ENCODE measurements at regions not wholly inside any gene's neighbourhood (a gene's known extent, or its start where the extent isn't known, plus 50 kb on each side); places are given as distances from the start of the nearest gene placed in this dataset.

GRCh38 chrX:140447150-140447549 is 57.7 kb downstream of the SOX3 start:
- H3K4me3 Mint-ChIP-seq: no peak overlapping the region

GRCh38 chrX:140440876-140441275 is 64.0 kb downstream of the SOX3 start:
- Mint-ChIP-seq H3K27ac (peak overlapping the region; percentile 45; the same call in 1 of the 2 replicates), H3K4me3 (no peak overlapping the region), H3K9me3 (no peaks in the 10 kb centered on the region), H3K36me3 (no peaks in the 10 kb centered on the region), H3K4me1 (peaks cover 26% of the 10 kb centered on the region), H3K27me3 (ENCODE audit: low read depth) (peaks cover 24% of the 10 kb centered on the region)
- POLR2A ChIA-PET: interaction anchor here (1.0 kb wide), 1 partner anchor 65 kb away, joined by 3 read pairs; the partner anchor contains the start of gene SOX3
- CTCF ChIA-PET: no interaction called here
- DNase-seq (ENCODE audit: low spot score) (peak; percentile 18), ATAC-seq (peak; percentile 22; the same call in 1 of the 2 replicates)
- TF ChIP-seq NFATC4 (CRISPR knock-in tag; IDR thresholded peaks at IDR 0.05) (no peak), SP1 (CRISPR knock-in tag; conservative IDR thresholded peaks at IDR 0.05) (no peak), TEAD4 (CRISPR knock-in tag; IDR thresholded peaks at IDR 0.05) (no peak), USF2 (CRISPR knock-in tag; IDR thresholded peaks at IDR 0.05) (no peak), IRF2 (CRISPR knock-in tag; IDR thresholded peaks at IDR 0.05; ENCODE audit: borderline replicate concordance, low read depth) (no peak), TP53 (CRISPR knock-in tag; IDR thresholded peaks at IDR 0.05) (no peak), FOXK1 (CRISPR knock-in tag; IDR thresholded peaks at IDR 0.05) (no peak), MAX (CRISPR knock-in tag; IDR thresholded peaks at IDR 0.05) (no peak), SMAD4 (CRISPR knock-in tag; IDR thresholded peaks at IDR 0.05) (no peak), ZNF423 (CRISPR knock-in tag; IDR thresholded peaks at IDR 0.05) (no peak), ZNF671 (CRISPR knock-in tag; IDR thresholded peaks at IDR 0.05) (no peak), ZNF138 (CRISPR knock-in tag; conservative IDR thresholded peaks at IDR 0.05) (no peak), HMGA2 (CRISPR knock-in tag; IDR thresholded peaks at IDR 0.05) (no peak), CREB1 (CRISPR knock-in tag; IDR thresholded peaks at IDR 0.05) (no peak), AR (CRISPR knock-in tag; IDR thresholded peaks at IDR 0.05) (no peak)

More at GRCh38 chrX:140447150-140447549, 57.7 kb downstream of the SOX3 start:
- Mint-ChIP-seq H3K27me3 (ENCODE audit: low read depth) (no peaks in the 10 kb centered on the region), H3K4me1 (no peaks in the 10 kb centered on the region), H3K9me3 (no peaks in the 10 kb centered on the region), H3K36me3 (no peaks in the 10 kb centered on the region), H3K27ac (no peak overlapping the region)
- TF ChIP-seq RORB (CRISPR knock-in tag; IDR thresholded peaks at IDR 0.05): no peak
- TF ChIP-seq ZNF396 (CRISPR knock-in tag; IDR thresholded peaks at IDR 0.05; ENCODE audit: borderline replicate concordance): no peak
- TF ChIP-seq GRHL2 (CRISPR knock-in tag; IDR thresholded peaks at IDR 0.05; ENCODE audit: insufficient replicate concordance, severe bottlenecking): no peak
- TF ChIP-seq ZNF416 (CRISPR knock-in tag; IDR thresholded peaks at IDR 0.05): no peak
- no peak for TF ChIP-seq ATF6 (CRISPR knock-in tag; IDR thresholded peaks at IDR 0.05)
- TF ChIP-seq PRRX2 (CRISPR knock-in tag; IDR thresholded peaks at IDR 0.05): no peak
- no peak for TF ChIP-seq ZNF425 (CRISPR knock-in tag; conservative IDR thresholded peaks at IDR 0.05)
- no peak for TF ChIP-seq ATF1 (CRISPR knock-in tag; IDR thresholded peaks at IDR 0.05)
- no peak for TF ChIP-seq USF1 (CRISPR knock-in tag; IDR thresholded peaks at IDR 0.05)
- TF ChIP-seq ZNF317 (CRISPR knock-in tag; IDR thresholded peaks at IDR 0.05; ENCODE audit: borderline replicate concordance, low read depth): no peak
- TF ChIP-seq IRF2 (CRISPR knock-in tag; IDR thresholded peaks at IDR 0.05; ENCODE audit: borderline replicate concordance, low read depth): no peak
- ChIA-PET CTCF (interaction anchor here (0.9 kb wide), 1 partner anchor 61 kb away, joined by 3 read pairs; no protein-coding TSS in a partner anchor), POLR2A (no interaction called here)
- ATAC-seq (peak; percentile 53), DNase-seq (ENCODE audit: low spot score) (no peak)

All from WTC11 (cell line).